GM21390 (cell line): ENCODE measurements at regions not wholly inside any gene's neighbourhood (a gene's known extent, or its start where the extent isn't known, plus 50 kb on each side); places are given as distances from the start of the nearest gene placed in this dataset.

Source experiments
- ATAC-seq: cut with Tn5 transposase; IDR thresholded peaks from one replicate; pipeline ENCODE4 v1.9.1; 2021; ENCODE audit not compliant: unreplicated experiment

DNA sequence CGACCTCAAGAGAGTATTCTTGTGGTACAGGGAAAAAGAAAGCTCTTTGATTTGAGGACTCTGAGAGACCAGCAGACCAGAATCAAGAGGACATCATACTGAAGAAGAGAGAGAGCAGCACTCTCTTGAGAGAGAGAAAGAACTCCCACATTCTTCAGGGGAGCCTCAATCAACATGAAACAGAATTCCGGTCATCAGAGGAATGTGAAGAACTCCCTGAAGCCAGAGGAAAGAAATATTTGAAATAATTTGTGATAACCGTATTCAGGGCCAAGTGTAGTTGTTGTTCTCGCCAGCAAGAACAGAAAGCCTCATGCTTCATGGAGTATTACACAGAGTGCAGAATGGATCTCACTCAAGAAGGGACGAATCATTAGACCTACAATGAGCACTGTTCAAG lies 363.8 kb upstream of the TMEM132C start:
- no peak for ATAC-seq

DNA sequence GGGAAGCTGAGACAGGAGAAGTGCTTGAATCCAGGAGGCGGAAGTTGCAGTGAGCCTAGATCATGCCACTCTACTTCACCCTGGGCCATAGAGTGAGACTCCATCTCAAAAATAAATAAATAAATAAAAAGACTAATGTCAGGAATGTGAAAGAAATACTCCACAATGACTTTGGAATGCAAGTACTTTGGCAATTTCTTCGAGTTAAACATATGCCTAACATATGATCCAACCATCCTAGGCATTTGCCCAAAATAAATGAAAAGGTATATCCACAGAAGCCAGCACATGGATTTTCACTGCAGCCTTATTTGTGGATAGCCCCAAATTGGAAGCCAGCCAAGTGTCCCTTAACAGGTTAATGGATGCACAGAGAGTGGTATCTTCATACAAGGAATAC lies 357.9 kb upstream of the TMEM132C start:
- no peak for ATAC-seq

DNA sequence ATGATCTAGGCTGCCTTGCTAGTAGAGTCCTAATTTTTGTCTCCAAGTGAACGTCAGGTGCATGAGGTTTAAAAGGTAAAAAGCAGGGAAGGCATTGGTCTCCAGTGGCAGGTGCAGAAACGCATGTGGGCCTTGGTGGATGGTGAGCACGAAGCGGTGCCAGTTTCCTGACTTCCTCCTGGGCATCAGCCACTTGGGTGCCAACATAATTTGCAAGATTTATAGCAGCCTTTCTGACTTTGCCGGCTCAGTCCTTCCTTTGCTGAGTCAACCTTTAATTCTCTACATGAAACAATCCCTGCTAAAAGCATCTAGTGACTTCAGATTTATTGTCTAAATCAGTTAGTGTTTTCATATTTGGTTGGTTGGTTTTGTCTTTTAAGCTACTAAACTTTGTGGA lies 355.7 kb upstream of the TMEM132C start:
- no peak for ATAC-seq

DNA sequence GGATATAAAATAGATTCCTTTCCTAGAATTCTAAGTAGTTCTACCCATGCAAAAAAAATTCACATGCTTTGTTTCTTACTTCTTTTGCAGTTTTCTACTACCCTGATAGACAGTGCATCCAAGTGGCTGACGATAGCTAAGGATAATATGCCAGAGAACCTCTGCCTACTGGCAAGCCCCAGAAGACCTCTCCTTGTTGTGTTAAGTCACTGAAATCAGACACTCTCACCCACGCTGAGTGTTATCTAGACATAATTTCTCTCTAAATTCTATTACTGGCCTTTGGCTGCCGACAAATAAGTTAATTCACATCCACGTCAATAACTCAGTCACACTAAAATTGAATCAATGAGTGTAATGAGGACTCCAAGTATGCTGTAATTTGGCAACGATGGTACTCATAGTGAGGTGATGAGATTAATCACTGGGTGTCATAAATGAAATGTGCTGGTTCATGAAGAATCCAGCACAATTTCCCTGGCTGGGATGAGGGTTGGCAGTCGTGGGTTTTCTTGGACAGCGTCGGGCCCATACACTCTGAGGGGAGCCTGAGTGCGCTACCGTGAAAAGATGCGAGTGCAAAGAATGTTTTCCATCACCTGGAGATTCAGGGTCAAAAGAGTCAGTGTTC lies 354.8 kb upstream of the TMEM132C start:
- no peak for ATAC-seq

DNA sequence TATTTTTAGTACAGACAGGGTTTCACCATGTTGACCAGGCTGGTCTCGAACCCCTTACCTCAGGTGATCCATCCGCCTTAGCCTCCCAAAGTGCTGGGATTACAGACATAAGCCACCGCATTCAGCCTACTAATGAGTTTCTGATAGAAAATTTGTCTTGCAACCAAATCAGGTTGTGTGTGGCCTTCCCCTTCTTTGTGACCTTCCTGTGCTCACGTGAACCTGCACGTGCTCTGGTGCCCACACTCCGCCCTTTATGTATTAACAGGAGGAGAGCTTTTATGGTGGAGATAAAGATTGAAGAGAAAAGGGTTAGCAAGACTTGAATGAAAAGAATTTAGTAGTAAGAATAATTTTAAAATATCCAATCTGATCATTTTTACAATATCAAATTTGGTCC lies 343.5 kb upstream of the TMEM132C start:
- ATAC-seq = no peak

DNA sequence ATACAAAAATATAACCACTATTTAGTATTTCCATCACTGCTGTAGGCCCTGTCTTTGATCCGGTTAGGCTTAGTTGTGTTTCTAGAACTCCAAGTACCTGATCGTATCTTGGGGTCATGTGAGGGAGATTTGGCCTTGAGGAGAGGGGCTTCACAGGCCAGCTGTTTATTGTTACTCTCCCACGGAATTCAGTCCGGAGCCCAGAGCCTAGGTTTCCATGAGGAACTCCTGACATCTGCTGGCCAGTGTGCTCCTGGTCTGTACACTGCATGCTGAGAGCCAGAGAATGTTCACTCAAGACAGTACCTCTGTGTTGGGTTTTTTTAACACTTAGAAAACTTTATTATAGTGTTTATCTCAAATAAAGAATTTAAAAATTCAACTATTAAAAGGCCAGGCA lies 341.0 kb upstream of the TMEM132C start:
- ATAC-seq = no peak

DNA sequence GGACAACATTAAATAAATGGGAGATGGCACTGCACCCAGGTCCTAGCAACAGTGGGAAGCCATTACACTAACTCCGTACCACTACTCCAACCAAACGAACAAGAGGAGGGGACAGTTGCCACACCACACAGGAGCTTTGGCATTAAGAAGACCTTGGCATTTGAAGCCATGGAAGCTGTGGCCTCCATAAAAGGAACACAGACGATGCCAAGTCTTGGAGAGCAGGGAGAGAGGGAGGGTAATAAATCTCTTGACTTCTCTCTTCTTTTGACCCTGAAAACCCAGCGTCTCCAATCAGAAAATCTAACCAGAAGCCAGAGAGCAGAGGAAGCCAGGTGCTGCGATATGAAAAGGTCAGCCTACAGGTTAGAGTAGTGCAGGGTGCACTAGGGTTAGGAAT lies 338.8 kb upstream of the TMEM132C start:
- ATAC-seq = no peak

DNA sequence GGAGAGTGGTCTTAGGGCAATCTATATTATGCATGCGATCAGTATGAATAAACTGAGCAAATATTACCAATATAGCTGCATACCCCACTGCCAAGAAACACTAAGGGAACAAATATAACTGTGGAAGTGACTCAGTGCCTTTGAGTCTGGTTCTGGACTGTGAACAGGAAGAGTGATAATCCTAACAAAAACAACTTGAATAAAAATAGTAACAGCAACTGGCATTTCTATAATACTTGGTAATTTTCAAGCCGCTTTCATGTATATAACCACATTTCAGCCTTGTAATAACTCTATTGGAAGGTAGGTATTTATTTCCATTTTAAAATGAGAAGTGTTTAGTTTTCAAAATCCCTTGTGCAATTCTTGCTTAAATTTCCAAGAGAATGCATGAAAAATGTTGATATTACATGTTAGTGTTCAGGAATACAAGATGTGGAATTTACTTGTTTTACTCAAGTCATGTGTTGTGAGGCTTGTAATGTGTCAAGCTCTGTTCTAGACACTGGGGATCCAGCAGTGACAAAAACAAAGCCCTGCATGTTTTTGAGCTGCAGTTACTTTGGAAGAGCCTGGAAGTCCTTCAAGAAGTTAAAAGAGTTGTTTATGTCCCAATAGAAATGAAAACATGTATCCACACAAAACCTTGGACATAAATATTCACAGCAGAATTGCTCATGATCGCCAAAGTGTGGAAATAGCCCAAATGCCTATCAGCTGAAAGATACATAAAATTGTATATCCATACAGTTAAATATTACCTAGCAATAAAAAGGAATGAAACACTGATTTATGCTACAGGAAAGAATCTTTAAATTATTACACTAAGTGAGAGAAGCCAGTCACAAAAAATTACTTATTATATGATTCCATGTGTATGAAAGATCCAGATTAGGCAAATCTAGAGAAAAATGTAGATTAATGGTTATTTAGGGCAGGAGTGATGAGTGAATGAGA lies 338.1 kb upstream of the TMEM132C start:
- no peak for ATAC-seq

DNA sequence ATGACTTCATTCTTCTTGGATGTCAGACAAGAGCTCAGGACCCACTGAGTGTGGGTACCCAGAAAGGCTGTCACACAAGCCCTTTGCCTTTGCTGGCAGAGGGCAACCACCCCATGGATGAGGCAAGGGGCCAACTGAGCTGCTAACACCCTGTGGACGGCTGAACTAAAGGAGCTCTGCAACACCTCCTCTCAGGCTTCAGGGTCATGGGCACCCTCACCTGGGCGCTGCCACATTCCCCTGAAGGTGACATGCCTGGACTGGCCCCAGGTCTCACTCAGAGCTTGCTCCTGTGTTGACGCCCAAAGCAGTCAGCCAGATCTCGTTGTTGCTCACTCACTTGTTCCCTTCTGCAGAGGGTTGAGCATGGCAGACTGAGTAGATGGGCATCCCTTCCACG lies 336.8 kb upstream of the TMEM132C start:
- no peak for ATAC-seq

DNA sequence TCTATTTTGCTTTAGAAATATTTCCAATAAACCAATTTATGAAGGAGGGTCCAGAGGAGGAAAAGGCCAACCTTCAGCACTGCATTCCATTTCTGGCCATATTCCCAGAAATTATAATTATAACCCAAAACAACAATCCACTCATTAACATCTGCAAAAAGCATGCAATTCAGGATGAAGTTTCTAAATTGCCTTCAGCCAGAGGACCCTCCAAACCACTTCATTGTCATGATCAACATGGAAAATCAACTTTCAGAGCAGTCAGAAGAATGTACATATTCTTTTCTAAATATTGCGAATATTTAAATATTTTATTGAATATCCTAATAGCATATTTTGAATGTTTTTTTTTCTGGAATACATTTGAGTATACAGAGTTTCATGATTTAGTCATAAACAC lies 332.6 kb upstream of the TMEM132C start:
- ATAC-seq = no peak

DNA sequence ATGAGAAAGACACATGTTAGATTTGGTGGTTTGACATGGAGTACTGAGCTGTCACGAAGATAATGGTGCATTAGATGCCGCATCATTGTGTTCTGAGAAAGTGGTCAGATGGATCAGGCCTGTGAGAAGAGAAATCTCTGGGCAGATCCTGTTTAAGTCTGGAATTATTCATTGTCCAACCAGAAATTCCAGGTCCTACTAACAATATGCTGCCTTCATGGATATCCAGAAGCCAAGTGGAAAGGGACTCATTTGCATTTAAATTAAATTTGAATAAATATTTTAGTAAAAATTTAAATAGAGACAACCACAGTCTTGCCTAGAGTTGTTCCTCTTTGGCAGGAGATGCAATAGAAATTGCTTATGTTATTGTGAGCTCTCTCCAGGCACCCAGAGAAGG lies 330.5 kb upstream of the TMEM132C start:
- ATAC-seq = no peak

DNA sequence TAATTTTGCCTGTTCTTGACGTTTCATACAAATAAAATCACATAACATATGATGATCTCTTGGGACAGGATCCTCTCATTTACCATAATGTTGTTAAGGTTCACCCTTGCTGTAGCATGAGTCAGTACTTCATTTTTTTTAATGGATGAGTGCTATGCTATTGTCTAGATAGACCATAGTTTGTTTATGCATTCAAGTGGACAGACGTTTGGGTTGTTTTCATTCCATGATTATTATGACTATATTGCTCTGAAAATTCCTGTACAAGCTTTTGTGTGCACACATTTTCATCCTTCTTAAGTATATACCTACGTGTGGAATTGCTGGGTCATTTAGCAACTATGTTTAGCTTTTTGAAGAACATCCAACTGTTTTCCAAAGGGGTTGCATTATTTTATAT lies 325.6 kb upstream of the TMEM132C start:
- ATAC-seq = no peak

DNA sequence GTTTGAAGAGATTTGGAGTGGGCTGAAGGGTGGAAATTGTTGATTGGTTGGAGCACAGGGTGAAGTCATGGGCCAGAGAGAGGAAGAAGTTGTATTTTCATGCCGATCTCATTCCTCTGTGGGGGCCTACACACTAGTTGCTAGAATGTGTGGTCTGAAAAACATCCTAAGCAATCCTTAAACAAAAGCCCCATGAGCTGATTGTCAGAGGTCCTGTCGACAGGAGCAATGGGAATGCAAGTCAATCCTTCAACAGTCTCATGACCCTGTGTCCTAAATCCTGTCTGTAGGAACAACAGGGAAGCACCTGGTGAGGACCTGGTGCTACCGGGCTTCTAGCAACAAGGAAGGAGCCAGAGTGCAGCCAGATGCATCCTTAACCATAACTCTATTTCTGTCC lies 324.0 kb upstream of the TMEM132C start:
- no peak for ATAC-seq

DNA sequence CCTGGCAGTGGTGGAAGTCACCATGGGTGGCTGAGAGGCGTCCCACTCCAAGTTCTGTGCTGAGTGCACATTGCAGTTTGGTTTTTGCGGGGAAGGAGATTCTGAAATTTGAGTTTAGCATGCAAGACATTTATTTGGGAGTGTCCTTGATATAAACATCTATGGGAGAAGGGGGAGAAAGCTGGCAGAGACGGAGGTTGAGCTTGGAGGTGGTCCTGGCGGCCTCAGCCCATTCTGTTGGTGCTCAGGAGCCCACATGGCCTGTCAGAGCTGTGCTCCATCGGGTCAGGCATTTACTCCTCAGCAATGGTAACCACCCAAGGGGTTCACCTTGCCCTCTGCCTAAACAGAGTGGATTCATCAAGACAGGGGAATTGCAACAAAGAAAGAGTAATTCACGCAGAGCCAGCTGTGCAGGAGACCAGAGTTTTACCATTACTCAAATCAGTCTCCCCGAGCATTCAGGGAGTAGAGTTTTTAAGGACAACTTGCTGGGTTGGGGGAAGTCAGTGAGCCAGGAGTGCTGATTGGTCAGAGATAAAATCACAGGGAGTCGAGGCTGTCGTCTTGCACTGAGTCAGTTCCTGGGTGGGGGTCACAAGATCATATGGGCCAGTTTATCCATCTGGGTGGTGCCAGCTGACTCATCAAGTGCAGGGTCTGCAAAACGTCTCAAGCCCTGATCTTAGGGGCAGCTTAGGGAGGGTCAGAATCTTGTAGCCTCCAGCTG lies 323.3 kb upstream of the TMEM132C start:
- no peak for ATAC-seq

DNA sequence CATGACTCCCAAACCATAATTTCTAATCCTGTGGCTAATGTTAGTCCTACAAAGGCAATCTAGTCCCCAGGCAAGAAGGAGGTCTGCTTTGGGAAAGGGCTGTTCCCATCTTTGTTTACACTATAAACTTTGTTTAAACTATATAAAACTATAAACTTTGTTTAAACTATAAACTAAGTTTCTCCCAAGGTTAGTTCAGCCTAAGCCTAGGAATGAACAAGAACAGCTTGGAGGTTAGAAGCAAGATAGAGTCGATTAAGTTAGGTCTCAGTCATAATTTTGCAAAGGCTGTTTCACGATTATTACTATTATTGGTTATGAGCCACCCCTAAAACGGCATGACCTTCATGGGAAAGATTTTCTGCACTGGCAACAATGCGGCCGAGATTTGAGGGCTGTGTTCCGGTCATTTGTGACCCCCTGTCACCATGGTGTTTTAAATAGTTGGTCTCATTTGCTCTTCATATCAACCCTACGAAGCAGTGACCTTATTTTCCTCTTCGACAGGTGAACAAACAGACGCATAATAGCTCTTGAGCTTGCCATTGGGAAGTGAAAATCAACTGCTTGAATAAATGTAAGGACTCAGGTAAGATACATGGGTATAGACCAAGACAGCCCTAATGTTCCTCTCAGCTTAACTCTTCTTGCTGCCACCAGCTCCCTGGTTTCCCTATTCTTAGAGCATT lies 322.6 kb upstream of the TMEM132C start:
- ATAC-seq = no peak

DNA sequence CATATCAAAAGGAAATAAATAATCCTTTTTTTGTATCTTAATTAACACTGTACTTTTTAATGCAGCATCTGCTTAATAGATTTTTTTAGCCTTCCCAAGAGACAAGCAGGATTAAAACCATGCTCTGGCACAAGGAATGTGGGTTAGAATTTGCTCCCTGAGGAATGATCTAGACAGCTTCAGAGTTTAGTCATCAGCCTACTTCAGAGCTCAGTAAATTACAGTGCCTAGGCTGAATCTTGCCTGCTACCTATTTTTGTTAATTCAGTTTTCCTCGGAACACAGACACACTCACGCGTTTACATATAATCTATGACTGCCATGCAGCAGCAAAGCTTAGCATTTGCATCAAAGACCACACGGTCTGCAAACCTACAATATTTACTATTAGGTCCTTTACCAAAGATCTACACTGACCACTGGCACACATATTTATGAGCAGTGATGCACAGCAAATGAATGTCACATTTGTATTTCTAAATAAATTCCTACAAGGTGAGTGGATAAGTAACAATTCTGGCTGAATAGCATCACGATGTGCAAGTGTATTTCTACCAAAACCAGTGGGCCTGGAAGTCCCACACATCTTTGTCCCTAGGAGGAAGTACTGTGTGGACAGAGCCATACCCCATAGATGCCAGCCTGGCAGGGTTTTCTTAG lies 309.8 kb upstream of the TMEM132C start:
- no peak for ATAC-seq

DNA sequence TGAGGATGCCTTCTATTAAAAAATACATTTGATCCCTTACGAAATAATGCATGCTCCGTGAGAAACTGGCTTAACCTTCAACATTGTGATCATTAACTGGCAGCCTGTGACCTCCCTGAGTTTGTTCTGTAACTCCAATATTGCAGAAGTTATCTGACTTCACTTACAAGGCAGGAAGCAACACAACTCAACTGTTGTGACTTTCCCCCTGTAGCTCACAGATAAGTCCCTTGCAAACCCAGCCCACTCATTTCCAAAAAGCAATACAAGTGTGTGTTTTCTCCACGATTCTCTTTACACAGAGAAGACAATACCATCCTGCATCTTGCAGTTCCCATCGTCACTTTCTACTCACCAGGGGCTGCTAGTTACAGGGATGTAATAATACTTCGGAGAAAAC lies 304.7 kb upstream of the TMEM132C start:
- no peak for ATAC-seq

DNA sequence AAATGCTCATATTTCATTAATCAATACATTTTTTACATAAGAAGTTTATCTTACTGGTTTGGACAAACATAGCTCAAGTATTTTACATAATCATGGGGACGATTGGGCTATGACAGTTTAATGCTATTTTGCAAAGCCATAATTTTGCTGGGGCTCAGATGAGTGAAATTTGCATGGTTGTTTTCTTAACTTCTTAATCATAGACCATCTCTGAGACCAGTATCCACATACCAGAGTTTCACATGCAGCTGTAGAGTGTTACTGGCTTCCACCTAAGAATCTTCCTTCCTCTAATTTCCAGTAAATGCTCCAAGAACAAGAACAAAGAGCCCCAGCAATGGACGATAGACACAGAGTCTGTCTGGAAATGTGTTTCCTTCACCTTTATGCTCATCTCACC lies 303.0 kb upstream of the TMEM132C start:
- no peak for ATAC-seq

DNA sequence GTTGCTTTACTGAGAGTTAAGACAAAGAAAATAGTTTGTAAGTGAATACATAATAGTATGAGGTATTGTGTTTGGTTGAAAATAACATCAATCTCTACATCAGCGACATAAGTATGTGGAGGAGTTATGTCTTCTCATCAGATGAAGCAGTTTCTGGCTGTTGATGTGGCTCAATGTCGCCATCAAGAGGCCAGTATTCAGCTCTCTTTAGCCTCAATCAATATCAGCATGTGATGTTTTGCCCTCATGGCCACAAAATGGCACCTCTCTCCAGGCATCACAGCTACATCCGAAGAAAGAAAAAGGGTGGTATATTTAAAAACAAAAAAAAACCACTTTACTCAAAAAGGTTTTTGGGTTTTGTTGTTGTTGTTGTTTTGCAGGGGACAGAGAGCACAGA lies 302.3 kb upstream of the TMEM132C start:
- ATAC-seq = no peak

DNA sequence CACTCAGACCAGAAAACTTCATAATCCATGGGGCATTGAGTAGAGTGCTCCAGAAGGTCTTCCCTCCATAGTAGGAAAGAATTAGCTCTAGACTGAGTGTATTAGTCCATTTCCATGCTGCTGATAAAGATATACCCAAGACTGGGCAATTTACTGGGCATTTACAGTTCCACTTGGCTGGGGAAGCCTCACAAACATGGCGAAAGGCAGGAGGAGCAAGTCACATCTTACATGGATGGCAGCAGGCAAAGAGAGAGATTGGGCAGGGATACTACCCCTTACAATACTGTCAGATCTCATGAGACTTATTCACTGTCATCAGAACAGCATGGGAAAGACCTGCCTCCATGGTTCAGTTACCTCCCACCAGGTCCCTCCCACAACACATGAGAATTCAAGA lies 300.6 kb upstream of the TMEM132C start:
- no peak for ATAC-seq

DNA sequence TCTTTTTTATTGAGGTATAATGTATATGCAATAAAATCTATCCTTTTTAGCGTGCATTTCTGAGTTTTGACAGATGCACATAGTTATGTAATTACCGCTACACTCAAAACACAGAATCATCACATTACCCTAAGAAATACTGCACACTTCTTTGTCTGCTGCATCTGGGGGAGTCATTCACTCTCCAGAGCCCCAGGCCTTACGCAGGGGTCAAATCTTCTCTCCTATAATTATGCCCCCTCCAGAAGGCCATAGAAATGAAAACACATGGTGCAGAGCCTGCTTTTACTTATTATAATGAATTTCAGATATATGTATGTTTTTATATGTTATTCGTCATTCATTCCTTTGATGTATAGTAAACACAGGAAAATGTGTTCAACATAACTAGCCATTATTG lies 296.5 kb upstream of the TMEM132C start:
- ATAC-seq = no peak
